LHCN-M2 (cell line): ENCODE measurements at regions not wholly inside any gene's neighbourhood (a gene's known extent, or its start where the extent isn't known, plus 50 kb on each side); places are given as distances from the start of the nearest gene placed in this dataset.
"Not testable (repeated sequence)": the region's sequence is repeated elsewhere in the genome, so short reads cannot be mapped to it uniquely, and the experiment has no call there.

Experiments
- DNase-seq: peaks from one replicate; pipeline ENCODE4 v3.0.0-alpha.2; 2012; ENCODE audit warnings: low read depth

- DNase-seq, result no peak
These were observed 1513.6 kb upstream of the SEL1L start for GRCh38 chr14:83047059-83047830.

GRCh38 chr14:83053022-83053710 lies 1519.5 kb upstream of the SEL1L start:
- DNase-seq, result no peak

- no peak for DNase-seq
These were observed 1524.4 kb upstream of the SEL1L start for GRCh38 chr14:83058068-83058467.

- DNase-seq, result peak; percentile 24
These were observed 1538.3 kb upstream of the SEL1L start for GRCh38 chr14:83071888-83072501.

GRCh38 chr14:83085136-83085535 lies 1551.5 kb upstream of the SEL1L start:
- DNase-seq, result no peak

- DNase-seq, result no peak
These were observed 1552.1 kb upstream of the SEL1L start for GRCh38 chr14:83085725-83086124.

- DNase-seq, result not testable (repeated sequence)
These were observed 1558.6 kb upstream of the SEL1L start for GRCh38 chr14:83091991-83092956.

- peak; percentile 1 for DNase-seq
These were observed 1562.4 kb upstream of the SEL1L start for GRCh38 chr14:83096092-83096491.

GRCh38 chr14:83101846-83102245 lies 1568.2 kb upstream of the SEL1L start:
- DNase-seq, result no peak

- DNase-seq, result no peak
These were observed 1584.4 kb upstream of the SEL1L start for GRCh38 chr14:83118029-83118428.

GRCh38 chr14:83120187-83120586 lies 1586.5 kb upstream of the SEL1L start:
- no peak for DNase-seq

GRCh38 chr14:83126076-83126475 lies 1592.4 kb upstream of the SEL1L start:
- no peak for DNase-seq

- no peak for DNase-seq
These were observed 1595.1 kb upstream of the SEL1L start for GRCh38 chr14:83128783-83129182.

- DNase-seq, result no peak
These were observed 1595.8 kb upstream of the SEL1L start for GRCh38 chr14:83129496-83129895.

GRCh38 chr14:83133981-83134645 lies 1600.5 kb upstream of the SEL1L start:
- DNase-seq, result no peak

- no peak for DNase-seq
These were observed 1607.1 kb upstream of the SEL1L start for GRCh38 chr14:83140756-83141155.

GRCh38 chr14:83147006-83147405 lies 1613.4 kb upstream of the SEL1L start:
- peak; percentile 33 for DNase-seq

GRCh38 chr14:83151571-83151970 lies 1617.9 kb upstream of the SEL1L start:
- no peak for DNase-seq

- no peak for DNase-seq
These were observed 1619.4 kb upstream of the SEL1L start for GRCh38 chr14:83153081-83153480.

GRCh38 chr14:83162361-83162929 lies 1628.8 kb upstream of the SEL1L start:
- DNase-seq, result no peak

- DNase-seq, result peak; percentile 10
These were observed 1629.4 kb upstream of the SEL1L start for GRCh38 chr14:83163016-83163415.
